WI38 (cell line): ENCODE measurements at regions not wholly inside any gene's neighbourhood (a gene's known extent, or its start where the extent isn't known, plus 50 kb on each side); places are given as distances from the start of the nearest gene placed in this dataset.

Experiments
- H3K4me3 ChIP-seq: 2 replicates; pipeline ENCODE4 v1.5.1; 2011; ENCODE audit warnings: low read depth, mild to moderate bottlenecking, control low read depth, low read length
- CTCF ChIP-seq: IDR thresholded peaks from 2 replicates; pipeline ENCODE4 v1.5.1; 2012; ENCODE audit warnings: low read depth, mild to moderate bottlenecking, control low read depth, low read length

GRCh38 chr12:38956337-38956736 is 50.9 kb upstream of the CPNE8 start:
- TF ChIP-seq CTCF: no peak
- no peak overlapping the region for H3K4me3 ChIP-seq
